HG03280 (cell line): ENCODE measurements at regions not wholly inside any gene's neighbourhood (a gene's known extent, or its start where the extent isn't known, plus 50 kb on each side); places are given as distances from the start of the nearest gene placed in this dataset.
"Not testable (repeated sequence)": the region's sequence is repeated elsewhere in the genome, so short reads cannot be mapped to it uniquely, and the experiment has no call there.

Experiments used
- ATAC-seq: cut with Tn5 transposase; IDR thresholded peaks from one replicate; pipeline ENCODE4 v1.9.1; 2021; ENCODE audit warnings: mild to moderate bottlenecking, moderate library complexity; ENCODE audit not compliant: unreplicated experiment

- no peak for ATAC-seq
Measured at GRCh38 chrX:35590210-35590609, 207.9 kb upstream of the MAGEB16 start.

- not testable (repeated sequence) for ATAC-seq
Measured at GRCh38 chrX:35611562-35611961, 186.6 kb upstream of the MAGEB16 start.

DNA sequence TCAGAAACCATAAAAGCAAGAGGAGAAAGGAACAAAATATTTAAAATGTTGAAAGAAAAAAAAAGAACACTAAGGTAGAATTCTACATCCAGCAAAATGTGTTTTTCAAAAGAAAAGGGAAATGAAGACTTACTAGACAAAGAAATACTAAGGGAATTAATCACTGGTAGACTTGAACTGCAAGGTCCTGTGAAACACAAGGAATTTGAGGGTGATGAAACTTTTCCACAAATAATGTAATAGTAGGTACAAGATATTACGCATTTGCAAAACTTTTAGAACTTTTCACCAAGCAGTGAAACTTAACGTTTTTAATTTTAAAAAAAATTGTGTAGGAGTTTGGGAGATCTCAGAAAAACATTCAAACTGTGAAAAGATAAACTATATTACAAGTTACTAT is 180.3 kb upstream of the MAGEB16 start:
- no peak for ATAC-seq

DNA sequence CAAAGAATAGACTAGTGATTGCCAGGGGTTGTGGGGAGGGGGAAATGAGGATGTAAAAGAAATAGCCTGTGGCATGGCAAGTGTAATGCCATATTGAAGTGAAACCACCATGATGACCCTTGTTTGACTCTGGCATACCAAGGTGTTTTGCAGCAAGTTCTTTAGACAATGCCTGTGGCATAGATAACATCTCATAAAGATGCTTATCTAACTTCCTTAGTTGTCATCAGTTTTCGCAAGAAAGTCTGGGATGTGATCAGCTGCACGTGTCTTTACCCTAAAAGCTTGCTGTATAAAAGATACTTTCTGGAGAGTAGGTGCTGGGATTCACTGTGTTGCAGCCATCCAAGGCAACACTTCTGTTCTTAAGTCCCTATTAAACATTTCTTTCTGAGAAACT is 176.1 kb upstream of the MAGEB16 start:
- ATAC-seq = no peak

DNA sequence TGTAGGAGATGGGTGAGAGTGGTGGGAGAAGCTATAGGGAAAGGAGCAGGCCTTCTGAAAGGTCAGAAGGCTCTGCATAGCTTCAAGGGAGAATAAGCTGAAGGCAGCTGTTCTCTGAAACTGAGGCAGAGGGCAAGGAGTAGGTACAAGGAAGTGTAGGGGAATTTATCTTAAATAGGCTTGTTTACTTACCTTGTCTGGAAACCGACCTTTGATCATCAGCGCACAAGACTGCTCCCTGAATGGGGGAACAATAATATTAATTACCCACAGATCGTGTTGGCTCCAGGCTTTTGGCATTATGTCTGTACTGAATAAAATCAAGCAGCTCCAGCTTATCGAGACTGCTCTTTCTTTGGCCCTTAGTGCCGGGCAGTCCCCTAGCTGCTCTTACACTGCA is 175.5 kb upstream of the MAGEB16 start:
- ATAC-seq = no peak

GRCh38 chrX:35625714-35626113 is 172.4 kb upstream of the MAGEB16 start:
- ATAC-seq = no peak

DNA sequence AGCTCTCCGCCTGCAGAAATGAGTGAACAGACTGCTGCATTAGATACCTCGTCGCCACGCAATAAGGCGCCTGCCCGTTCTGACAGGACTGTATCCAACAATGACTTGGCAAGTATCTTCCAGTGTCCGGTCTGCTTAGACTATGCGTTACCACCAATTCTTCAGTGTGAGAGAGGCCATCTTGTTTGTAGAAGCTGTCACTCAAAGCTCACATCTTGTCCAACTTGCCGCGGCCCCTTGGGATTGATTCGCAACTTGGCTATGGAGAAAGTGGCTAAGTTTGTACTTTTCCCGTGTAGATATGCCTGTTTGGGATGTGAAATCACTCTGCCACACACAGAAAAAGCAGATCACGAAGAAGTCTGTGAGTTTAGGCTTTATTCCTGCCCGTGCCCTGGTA is 172.0 kb upstream of the MAGEB16 start:
- no peak for ATAC-seq

DNA sequence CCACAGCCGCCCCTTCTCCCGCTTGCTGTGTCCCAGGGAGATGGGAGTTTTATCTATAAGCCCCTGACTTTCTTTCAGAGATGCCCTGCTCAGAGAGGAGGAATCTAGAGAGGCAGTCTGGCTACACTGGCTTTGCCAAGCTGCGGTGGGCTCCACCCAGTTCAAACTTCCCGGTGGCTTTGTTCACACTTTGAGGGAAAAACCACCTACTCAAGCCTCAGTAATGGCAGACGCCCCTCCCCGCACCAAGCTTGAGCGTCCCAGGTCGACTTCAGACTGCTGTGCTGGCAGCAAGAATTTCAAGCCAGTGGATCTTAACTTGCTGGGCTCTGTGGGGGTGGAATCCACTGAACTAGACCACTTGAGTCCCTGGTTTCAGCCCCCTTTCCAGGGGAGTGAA is 162.2 kb upstream of the MAGEB16 start:
- not testable (repeated sequence) for ATAC-seq

GRCh38 chrX:35664833-35665232 is 133.3 kb upstream of the MAGEB16 start:
- no peak for ATAC-seq

- ATAC-seq = no peak
Measured at GRCh38 chrX:35665311-35665710, 132.8 kb upstream of the MAGEB16 start.

GRCh38 chrX:35670889-35671288 is 127.3 kb upstream of the MAGEB16 start:
- ATAC-seq = no peak

- ATAC-seq = no peak
Measured at GRCh38 chrX:35675151-35675550, 123.0 kb upstream of the MAGEB16 start.

DNA sequence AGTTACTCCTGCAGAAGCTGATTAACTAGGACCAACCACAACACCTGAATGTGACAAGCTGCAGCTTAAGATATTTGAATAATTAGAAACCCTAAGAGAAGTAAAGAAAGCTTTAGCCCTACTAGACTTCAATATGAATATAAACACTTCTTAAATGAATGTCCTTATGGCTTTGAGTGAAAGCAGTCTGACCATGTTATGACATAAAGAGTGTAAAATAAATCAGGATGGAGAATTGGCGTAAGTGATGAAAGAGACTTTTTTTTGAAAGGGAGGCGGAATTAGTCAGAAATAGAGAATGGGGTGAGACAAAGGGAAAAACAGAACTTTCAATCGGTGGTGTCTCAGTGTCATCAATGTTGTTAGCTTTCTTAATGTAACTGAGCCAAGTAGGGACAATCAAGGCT is 117.2 kb upstream of the MAGEB16 start:
- no peak for ATAC-seq

GRCh38 chrX:35682476-35682875 is 115.7 kb upstream of the MAGEB16 start:
- no peak for ATAC-seq

- ATAC-seq = no peak
Measured at GRCh38 chrX:35696760-35697234, 101.3 kb upstream of the MAGEB16 start.

DNA sequence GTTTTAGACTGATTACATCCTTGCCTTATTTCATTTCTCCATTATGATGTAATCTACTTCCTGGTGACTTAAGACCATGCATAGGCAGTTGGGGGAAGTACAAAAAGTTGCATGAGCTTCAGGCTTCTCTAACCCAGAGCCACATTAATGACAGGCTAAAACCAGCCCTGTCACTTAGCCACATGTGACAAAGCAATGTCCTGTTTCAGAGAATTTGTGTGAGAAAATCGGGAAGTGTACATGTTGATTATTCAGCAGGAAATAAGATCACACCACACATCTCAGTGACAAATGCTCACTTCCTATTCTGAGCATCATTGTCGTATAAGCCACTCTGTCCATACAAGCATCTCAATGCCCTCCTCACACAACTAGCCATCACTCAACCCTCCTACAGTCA is 98.5 kb upstream of the MAGEB16 start:
- ATAC-seq = no peak

DNA sequence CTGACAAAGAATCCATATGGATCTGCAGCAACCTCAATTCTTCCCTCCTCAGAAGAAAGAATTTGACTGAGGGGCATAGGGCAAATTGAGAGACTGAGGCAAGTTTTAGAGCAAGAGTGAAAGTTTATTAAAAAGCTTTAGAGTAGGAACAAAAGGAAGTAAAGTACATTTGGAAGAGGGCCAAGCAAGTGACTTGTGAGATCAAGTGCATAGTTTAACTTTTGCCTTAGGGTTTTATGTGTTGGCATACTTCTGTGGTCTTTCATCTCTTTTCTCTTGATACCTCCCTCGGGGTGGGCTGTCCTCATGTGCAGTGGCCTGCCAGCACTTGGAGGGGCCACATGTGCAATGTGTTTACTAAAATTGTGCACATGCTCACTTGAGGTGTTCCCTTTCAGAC is 98.0 kb upstream of the MAGEB16 start:
- no peak for ATAC-seq

GRCh38 chrX:35711281-35711680 is 86.9 kb upstream of the MAGEB16 start:
- ATAC-seq = no peak

GRCh38 chrX:35722128-35722527 is 76.0 kb upstream of the MAGEB16 start:
- no peak for ATAC-seq

DNA sequence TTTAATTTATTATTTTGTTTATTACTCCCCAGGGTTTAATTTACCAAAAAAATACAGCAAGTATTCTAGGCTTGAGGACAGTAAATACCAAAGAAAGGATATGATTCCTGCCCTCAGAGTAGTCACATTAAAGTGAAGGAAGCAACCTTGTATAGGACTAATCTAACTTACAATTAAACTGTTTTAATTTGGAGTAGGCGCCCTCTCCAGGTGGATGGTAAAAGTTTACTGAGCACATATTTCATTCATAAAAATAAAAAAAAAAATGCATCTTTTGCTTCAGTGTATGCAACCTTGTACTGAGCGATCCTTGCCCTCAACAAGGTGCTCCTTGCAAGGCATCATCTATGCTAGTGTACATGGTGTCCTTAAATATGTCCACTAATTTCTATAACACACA is 72.0 kb upstream of the MAGEB16 start:
- no peak for ATAC-seq

DNA sequence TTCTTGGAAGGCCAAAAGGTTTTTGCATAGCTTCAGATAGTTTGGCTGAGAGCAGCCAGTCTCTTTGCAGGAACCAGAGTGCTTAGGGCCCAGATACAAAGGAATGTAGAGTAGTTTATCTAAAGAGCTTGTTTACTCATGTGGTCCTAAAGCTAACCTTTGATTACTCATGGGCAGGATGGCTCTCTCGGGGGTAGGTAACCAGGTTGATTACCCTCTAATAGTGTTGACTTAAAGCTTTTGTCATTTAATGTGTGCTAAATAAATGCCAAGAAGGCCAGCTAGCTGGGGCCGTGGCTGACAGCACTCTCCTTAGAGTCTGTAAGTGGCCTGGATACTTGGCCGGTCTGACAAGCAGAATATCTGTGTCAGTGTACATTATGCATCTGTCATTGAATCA is 69.7 kb upstream of the MAGEB16 start:
- ATAC-seq = no peak

DNA sequence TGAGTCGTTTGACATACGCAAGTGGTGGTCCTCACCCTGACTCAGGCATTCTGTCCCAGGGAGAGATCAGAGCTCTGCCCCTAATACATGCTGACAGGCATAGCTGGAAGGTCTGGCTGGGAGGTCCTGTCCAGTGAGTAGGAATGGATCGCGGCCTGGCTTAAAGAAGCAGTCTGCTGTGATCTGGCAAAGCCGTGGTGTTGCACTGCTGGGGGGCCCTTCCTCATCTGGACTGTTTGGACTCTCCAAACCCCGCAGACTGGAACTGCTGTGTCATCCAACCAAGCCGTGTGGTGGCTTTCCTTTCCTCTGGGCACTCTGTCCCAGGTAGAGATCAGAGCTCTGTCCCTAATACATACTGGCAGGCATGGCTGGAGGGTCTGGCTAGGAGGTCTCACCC is 64.3 kb upstream of the MAGEB16 start:
- no peak for ATAC-seq

- ATAC-seq = no peak
Measured at GRCh38 chrX:35741142-35741541, 57.0 kb upstream of the MAGEB16 start.

DNA sequence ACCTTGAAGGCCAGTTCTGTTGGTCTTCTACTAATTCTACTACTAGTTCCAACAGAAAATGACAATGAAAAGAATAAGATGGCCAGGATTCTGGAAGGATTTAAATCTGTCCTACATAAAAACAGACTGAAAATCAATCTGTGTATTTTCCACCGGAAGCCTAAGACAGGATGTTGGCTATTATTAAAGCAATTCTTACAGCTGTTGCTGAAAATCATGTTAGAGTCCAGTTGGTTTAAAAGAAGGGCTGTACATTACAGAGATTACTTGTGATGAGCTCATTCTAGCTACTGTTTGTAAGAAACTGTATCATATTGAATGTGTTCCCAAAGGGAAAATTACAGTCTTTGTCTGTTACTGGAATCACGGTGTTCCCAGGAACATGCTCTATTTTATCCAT is 54.8 kb upstream of the MAGEB16 start:
- ATAC-seq = no peak
